ENCODE measurements at regions not wholly inside any gene's neighbourhood (a gene's known extent, or its start where the extent isn't known, plus 50 kb on each side); places are given as distances from the start of the nearest gene placed in this dataset.

DNA sequence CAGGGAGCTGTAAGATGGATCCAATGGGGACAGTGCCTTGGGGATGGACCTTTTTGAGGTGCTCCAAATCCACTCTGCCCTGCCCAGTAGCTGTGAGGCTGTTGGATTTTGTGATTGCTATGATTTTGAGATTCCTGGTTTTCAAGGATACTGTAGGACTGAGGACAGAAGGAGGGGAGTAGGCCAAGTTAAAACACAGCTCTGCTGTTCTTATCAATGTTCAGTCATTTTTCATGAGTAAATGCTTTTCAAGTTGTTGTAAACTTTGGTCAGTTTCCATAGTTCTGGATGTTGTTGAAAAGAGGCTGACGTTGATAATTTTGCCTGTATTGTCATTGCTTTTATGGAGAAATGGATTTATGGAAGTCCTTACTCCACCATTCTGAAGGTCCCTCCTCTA, 361.2 kb downstream of the ZNF516 start:
- in situ Hi-C loops (cut with MboI; ENCODE audit: low sequenced_read_pairs), result no loop called here

DNA sequence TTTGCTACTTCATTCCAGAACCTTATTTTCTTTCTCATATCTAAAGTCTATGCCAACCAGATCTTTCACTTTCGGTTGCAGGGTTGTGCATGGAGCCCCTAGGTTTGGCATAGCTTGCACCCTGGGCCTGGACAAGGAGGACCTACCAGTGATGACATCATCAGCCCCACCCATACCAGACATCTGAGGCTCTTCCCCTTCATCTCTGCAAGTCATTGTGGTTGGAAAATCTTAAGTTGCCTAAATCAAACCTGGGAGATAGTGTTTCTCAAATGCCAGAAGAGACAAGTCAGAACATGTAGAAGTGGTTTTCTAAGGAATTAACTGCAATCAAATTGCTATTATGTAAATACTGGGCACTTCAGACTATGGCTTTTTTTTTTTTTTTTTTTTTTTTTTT, 363.3 kb downstream of the ZNF516 start:
- in situ Hi-C loops (cut with MboI; ENCODE audit: low sequenced_read_pairs), result no loop called here

DNA sequence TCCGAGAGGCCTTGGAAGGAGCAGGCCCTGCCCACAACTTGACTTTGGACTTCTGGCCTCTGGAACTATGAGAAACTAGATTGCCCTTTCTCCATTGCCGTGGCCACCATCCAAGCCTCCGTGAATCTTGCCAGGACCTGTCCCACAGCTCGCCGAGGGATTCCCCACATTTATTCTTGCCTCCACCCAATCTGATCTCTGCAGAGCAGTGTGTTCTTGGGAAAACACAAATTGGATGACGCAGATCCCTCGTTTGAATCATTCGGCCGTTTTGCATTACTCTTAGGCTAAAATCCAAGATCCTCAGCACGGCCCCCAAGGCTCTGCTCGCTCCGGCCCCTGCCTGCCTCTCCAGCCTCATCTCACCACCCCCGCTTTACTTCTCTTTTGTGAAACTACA, 364.2 kb downstream of the ZNF516 start:
- in situ Hi-C loops (cut with MboI; ENCODE audit: low sequenced_read_pairs), result no loop called here

DNA sequence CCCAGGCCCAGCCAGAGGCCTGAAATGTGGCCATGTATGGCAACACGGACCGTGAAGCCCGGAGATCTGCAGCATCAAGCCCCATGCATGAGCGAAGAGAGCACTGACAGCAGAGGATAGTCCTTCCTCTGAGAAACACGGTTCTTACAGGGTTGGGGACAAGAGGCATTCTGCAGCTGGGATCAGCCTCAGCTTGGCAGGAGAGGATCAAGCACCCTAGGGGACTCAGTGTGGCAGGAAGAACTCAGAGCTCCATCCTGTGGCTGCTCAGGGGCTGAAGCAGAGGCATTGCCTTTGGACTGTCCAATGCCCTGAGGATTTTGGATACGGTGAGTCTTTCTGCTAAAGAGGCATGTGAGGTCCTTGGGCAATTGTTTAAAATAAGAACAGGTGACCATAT, 368.7 kb downstream of the ZNF516 start:
- in situ Hi-C loops (cut with MboI; ENCODE audit: low sequenced_read_pairs), result no loop called here

DNA sequence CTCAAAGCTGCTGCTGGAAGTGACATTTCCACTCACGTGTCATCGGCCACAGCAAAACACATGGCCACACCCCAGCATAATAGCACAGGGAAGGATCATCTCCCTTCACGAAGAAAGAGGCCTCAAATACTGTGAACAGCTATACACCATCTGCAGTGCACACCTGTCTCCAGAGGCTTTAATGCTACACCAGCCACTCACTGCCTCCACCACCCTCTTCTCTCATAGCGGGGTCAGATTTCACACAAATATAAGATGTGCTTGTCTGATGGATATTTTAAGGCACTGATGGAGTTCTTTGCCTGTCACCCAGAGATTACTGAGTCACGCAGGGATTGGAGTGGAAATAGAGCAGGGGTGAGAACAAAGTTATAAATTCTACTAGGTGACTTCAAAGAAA, 374.0 kb downstream of the ZNF516 start:
- in situ Hi-C loops (cut with MboI; ENCODE audit: low sequenced_read_pairs), result no loop called here

DNA sequence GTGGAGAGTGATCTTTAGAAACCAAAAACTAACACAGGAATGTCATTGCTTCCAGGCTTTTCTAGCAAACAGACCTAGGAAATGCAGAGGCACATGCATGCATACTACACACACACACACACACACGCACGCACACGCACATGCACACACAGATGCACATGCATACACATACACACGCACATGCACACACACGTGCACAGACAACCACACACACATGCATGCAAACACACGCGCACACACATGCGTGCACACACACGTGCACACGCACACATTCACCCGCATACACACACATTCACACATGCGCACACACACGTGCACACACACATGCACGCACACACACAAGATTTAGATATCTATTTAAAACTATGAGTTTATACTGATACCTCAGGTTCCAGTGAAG, 379.5 kb downstream of the ZNF516 start:
- in situ Hi-C loops (cut with MboI; ENCODE audit: low sequenced_read_pairs), result no loop called here

DNA sequence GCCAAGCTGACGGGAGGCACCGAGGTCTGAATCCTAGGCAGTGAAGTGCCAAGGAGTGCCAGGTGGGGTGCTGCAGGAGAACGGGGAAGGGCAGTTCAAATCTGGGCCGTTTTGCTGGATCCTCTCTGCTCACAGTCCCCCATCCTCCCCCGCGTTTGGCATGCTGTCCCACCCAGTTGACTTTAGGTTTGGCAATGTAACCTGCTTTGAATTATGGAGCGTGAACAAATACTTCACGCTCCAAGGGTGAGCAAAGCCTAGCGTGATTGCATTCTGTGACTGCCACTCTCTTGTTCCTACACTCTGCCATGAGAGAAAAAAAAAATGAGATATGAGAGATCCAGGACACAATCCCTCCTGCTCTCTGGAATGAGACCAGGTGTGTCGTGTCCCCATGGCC, 381.9 kb downstream of the ZNF516 start:
- in situ Hi-C loops (cut with MboI; ENCODE audit: low sequenced_read_pairs), result no loop called here

DNA sequence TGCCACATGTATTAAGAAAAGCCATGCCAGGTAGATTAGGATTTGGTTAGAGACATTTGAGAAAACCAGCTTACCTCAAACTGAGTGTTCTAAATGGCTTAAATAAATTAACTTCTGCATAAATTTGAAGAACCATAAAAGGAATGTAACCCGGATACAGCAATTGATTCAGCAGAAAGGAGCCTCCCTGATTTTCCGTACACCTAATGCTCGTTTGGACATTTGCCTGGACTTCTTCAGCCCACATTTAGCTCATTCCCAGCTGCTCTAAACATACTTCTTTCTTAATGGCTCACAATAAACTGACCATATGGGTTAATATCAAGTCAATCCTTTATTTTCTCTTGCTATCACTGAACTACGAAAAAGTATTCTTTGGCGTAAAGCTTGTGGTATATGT, 392.4 kb downstream of the ZNF516 start:
- in situ Hi-C loops (cut with MboI; ENCODE audit: low sequenced_read_pairs), result no loop called here

DNA sequence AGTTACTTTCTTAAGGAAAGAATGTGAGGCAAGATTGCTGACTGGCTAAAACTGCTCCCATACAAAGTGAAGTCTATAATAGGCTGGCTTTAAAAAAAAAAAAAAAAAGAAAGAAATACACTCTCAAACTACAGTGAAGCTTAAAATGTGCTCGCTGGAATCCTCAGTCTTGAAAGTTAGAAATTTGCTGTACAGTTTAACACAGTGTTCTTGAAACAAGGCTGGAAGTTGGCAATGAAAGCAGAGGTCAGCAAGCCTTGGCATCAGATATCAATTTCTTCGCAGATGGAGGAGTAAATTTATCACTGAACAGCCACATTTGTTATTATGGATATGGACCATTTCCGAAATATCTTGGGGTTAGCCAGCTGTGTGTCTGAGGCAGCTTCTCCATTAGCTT, 392.9 kb downstream of the ZNF516 start:
- in situ Hi-C loops (cut with MboI; ENCODE audit: low sequenced_read_pairs), result no loop called here

DNA sequence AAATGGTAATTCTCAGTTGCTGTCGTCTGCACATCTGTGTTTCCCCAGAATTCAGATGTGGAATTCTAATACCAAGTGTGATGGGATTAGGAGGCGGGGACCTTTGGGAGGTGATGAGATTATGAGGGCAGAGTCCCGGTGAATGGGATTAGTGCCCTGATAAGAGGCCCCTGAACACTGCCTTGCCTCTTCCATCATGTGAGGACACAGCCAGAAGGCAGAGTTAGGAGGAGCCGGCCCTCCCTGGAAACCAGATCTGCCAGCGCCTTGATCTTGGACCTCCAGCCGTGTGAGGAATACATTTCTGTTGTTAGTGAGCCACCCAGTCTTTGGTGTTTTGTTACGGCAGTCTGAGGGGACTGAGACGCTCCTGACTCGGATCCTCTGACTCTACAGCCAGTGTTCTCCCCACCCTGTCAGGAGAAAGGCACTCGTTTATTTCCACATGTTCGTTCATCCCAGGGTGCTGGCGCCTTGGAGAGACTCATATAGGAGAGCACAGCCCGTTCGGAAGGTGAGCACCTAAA, 395.0 kb downstream of the ZNF516 start:
- in situ Hi-C loops (cut with MboI; ENCODE audit: low sequenced_read_pairs), result no loop called here

DNA sequence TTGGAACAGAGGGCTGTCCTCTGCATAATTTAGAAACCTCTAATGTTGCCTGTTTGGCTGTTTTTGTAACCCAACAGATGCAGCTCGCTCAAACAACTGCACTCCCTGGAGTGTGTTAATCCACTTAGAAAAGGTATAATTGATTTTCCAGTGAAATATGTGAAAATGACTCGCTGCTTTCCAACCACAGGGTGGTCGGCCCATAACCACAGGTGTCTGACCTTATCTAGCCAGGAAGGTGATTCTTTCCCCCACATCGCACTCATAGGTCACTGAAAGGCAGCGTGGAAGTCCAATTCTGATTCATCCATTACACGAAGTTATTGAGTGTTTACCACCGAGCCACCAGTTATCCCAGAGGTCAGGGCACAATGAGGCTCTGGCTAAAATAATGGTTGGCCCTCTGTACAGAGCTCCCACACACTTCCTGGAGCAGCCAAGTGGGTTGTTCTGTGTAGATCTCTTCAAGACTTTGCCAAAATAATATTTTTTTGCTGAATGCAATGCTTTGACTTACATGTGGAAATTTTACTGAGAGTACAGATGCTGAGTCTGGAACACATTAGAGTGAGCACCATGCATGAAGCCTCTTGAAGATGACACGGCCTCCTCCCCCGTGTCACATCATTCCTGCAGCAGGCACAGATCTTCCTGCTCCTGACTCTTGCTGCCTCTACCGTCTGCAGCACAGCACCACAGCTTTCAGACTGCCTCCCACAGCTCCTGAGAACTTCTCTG, 396.2 kb downstream of the ZNF516 start:
- in situ Hi-C loops (cut with MboI; ENCODE audit: low sequenced_read_pairs), result no loop called here

DNA sequence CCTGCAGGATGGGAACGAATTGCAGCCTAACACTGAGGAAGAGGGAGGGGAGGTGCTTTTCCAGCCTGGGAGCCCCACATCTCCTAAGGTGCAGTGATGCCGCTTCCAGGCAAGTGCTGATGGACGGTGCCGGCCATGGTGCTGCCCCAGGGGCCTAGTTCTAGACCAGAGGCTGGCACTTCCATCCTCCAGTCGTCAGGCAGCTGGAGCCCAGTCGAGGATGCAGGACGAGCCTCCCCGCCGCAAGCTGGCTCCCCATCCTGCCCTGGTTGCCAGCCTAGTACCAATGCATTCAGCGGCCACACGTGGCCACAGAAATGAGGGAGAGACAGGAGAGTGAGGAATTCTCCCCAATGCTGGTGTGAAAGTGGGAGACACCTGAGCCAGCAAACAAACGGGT, 413.5 kb downstream of the ZNF516 start:
- in situ Hi-C loops (cut with MboI; ENCODE audit: low sequenced_read_pairs), result no loop called here

DNA sequence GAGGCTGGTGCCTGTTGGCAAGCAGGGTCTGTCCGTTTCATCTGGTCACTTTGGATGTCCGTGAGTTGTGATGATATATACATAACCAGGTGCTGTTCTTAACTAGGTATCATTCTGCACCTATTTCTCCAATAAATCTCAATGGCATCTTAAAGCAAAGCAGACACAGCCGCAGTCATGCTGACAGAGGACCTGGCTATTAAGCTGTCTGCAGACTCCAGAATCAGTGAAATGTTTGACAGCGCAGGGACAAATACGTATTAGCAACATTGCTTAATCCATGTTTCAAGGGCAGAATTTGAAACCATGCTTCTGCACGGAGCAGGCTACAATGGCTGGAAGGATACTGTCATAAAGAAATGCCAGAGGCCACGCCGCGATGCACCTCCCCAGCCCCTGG, 414.6 kb downstream of the ZNF516 start:
- in situ Hi-C loops (cut with MboI; ENCODE audit: low sequenced_read_pairs), result no loop called here

DNA sequence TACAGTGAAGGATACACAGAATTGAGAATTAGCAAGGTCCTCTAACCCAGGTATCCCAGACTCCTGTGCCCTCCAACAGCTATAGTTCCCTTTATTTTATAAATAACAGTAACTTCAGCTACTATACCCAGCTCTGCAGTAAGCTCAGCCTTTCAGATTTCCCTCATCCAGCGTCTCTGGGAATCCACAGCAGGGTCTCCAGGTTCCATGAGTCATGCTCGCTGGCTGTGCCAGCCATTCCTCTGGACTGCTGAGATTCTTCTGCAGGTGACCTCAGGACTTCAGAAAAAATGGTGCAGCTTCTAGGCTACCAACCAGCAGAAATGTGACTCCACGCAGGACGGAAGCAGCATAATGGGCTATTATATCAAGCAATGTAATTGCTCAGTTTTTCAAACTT, 419.3 kb downstream of the ZNF516 start:
- in situ Hi-C loops (cut with MboI; ENCODE audit: low sequenced_read_pairs), result no loop called here

DNA sequence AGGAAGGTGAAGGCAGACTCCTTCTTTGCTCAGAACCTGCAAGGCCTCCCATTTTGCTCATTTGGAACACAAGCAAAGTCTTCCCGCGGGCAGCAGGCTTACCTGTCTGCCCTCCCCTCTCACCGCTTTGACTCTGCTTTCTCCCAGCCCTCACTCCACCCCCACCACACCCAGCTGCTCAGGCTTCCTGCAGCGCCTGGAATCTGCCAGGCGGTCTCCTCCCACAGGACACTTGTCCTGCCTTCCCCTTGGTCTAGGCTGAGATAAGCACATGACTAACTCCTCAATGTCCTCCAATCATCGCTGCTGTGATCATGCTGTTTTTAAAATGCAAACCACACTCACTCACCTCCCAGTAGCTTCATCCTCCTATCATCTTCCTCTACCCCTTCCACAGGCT, 430.0 kb downstream of the ZNF516 start:
- in situ Hi-C loops (cut with MboI; ENCODE audit: low sequenced_read_pairs), result no loop called here

DNA sequence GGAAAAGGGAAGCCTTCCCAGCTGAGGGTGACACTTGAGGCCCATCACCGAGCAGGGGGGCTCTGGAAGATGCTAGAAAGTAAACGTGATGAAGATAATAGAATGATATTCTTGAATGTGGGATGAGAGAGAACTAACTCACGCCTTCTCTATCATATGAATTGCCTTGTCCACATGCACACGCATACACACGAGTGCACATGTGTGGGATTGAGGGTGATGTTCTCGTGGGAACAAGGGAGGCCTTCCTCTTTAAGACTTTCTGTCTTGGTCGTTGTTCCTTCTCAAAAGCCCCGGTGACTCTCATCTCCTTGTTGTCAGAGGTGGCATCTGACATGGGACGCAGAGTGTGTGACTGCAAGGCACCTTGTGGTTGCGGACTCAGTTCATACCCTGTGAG, 436.9 kb downstream of the ZNF516 start:
- in situ Hi-C loops (cut with MboI; ENCODE audit: low sequenced_read_pairs), result no loop called here

DNA sequence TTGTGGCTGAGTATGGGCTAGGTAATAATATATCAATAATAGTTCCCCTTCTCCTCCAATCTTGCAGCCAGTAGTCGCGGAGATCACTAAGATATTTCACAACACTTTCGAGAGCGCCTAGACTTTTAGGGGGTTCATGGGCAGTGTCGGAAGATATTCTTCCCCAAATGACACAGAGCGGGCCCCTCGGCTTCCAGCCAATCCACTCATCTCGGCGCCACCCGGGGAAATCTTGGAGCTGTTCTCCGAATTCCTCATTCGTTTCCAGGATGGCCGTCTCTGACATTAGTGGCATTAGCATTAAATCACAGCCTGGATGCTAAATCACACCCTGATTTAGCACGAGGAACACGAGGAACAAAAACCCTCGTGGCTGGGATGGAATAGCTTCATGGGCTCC, 437.7 kb downstream of the ZNF516 start:
- in situ Hi-C loops (cut with MboI; ENCODE audit: low sequenced_read_pairs), result no loop called here

DNA sequence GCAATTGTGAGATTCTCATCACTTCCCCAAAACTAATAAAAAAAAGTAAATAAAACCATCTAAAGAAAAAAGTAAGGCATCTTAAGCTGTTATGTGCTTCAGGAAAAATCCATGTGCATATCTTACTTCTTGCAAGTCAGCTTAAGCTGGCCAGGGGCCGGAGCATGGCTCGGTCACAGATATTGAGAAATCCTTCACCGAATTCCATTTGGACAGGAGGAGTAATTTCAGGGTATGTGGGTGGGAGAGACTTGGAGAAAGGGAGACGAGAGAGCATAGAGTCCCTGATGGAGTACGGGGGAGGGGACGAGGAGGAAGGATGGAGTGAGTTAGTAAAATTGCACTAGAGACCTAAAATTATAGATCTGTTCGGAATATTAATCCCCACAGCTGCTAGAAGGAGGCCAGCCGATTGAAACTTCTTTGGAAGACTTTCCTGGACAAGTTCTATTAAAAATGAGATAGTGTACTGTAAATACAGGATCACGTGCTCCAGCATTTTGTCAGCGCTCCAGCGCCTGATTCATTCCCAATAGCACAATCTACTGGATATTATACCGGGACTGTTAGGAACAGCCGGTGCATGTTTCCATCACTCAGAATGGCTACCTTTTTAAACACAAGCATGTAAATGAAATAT, 438.5 kb downstream of the ZNF516 start:
- in situ Hi-C loops (cut with MboI; ENCODE audit: low sequenced_read_pairs), result no loop called here

DNA sequence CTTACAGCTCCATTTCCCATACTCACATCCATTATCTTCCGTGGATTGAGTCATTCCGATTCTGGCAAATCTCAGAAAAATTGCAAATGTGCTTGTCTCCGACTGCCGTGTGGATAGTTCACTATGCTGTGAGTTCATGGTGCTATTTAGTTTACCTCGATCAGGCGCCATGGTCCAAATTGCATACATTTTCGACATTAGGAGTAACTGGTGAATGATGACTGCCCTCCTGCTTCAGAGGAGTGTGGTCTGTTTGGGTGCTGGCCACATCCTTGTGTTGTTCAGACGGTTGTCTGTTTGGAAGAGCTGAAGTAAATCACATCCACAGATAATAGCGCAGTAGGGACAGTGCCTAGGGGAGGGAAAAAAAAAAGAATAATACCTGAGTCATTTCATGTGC, 439.5 kb downstream of the ZNF516 start:
- in situ Hi-C loops (cut with MboI; ENCODE audit: low sequenced_read_pairs), result no loop called here

DNA sequence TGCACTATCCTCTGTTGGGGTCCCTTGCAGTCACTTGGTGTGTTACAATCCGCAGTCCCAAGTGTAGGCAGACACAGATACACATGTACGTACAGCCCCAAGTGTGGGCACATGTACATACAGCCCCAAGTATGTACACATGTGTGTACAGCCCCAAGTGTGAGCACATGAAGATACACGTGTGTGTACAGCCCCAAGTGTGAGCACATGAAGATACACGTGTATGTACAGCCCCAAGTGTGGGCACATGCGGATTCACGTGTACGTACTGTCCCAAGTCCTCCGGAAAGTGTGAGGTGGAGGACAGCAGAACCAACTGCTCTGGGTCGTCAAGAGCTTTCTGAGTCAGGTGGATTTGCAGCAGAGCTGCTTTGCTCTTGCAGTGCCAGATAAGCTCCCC, 440.0 kb downstream of the ZNF516 start:
- in situ Hi-C loops (cut with MboI; ENCODE audit: low sequenced_read_pairs), result no loop called here

DNA sequence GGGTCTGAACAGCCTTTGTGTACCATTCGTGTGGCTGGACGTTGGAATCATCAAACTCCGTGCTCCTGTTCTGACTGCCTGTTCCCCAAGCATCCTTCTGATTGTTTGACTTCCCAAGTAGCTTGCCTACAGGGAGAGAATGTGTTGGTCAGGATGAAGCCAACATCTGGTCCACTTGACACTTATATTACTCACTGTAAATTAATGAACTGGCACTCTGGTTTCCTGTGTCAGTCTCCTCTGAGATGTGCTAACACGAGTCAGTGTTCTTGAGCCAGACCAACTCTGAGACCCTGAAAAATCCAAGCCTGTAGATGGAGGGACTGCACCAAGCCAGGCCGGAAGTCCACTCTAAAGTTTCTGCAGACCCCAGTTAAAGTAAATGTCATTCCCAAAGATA, 440.9 kb downstream of the ZNF516 start:
- in situ Hi-C loops (cut with MboI; ENCODE audit: low sequenced_read_pairs), result no loop called here

DNA sequence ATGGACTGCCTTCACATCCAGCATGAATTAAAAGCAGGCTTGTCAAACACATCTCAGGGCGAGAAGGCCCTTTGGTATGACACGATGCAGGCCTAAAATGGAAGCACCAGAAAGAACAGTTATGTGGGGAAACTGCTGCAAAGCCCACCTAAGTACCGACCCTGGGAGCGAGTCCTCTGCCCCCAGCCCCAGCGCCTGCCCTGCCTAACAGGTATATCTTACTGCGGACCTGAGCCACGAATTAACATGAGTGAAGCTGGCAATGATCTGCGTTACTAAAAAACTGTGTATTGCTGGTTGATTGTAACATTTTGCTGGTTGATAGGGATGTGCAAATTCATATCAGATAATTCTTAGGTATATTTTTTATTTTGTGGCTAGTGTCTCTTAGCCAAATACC, 441.5 kb downstream of the ZNF516 start:
- in situ Hi-C loops (cut with MboI; ENCODE audit: low sequenced_read_pairs), result no loop called here

DNA sequence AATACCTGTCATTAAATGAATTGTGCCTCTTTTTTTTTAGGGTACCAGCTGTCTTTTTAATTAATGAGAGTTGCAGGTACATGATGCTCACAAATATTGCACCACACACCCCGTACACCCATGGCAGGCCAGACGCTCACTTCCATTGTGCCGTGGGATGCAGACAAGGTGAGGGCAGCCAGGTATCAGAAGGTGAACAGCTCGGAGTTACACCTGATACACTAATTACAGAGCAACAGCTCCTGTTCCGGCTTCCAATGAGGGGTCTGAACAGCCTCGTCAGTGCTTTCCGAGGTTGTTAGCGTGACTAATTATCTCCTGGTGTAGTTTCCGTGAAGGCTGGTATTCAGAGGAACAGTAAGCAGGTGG, 442.8 kb downstream of the ZNF516 start:
- in situ Hi-C loops (cut with MboI; ENCODE audit: low sequenced_read_pairs), result no loop called here
